ENCODE measurements at regions not wholly inside any gene's neighbourhood (a gene's known extent, or its start where the extent isn't known, plus 50 kb on each side); places are given as distances from the start of the nearest gene placed in this dataset.

GRCh38 chr12:124433879-124434278 lies 133.5 kb downstream of the NCOR2 start:
- TF ChIP-seq CTCF (IDR thresholded peaks at IDR 0.05; ENCODE audit: low read length) (no peak), EZH2 (IDR thresholded peaks at IDR 0.05; ENCODE audit: borderline replicate concordance, low read length) (no peak)
